ENCODE measurements at regions not wholly inside any gene's neighbourhood (a gene's known extent, or its start where the extent isn't known, plus 50 kb on each side); places are given as distances from the start of the nearest gene placed in this dataset.
"Not testable (repeated sequence)": the region's sequence is repeated elsewhere in the genome, so short reads cannot be mapped to it uniquely, and the experiment has no call there.

DNA sequence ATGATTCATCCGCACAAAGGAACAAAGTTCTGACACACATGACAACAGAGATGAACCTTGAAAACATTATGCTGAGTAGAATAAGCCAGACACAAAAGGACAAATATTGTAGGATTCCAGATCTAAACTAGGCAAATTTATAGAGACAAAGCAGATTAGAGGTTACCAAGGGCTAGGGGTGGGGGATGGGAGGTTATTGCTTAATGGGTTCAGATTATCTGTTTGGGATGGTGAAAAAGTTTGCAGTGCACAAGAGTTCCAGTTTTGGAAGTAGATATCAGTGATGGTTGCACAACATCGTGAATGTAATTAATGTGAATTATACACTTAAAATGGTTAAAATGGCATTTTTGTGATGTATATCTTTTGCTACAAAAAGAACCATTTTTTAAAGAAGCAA lies 82.0 kb upstream of the RET start:
- TF ChIP-seq, protein P1, sequence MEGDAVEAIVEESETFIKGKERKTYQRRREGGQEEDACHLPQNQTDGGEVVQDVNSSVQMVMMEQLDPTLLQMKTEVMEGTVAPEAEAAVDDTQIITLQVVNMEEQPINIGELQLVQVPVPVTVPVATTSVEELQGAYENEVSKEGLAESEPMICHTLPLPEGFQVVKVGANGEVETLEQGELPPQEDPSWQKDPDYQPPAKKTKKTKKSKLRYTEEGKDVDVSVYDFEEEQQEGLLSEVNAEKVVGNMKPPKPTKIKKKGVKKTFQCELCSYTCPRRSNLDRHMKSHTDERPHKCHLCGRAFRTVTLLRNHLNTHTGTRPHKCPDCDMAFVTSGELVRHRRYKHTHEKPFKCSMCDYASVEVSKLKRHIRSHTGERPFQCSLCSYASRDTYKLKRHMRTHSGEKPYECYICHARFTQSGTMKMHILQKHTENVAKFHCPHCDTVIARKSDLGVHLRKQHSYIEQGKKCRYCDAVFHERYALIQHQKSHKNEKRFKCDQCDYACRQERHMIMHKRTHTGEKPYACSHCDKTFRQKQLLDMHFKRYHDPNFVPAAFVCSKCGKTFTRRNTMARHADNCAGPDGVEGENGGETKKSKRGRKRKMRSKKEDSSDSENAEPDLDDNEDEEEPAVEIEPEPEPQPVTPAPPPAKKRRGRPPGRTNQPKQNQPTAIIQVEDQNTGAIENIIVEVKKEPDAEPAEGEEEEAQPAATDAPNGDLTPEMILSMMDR (IDR thresholded peaks at IDR 0.05): not testable (repeated sequence)
- not testable (repeated sequence) for TF ChIP-seq EZH2 (IDR thresholded peaks at IDR 0.05)
